HG03439 (cell line): ENCODE measurements at regions not wholly inside any gene's neighbourhood (a gene's known extent, or its start where the extent isn't known, plus 50 kb on each side); places are given as distances from the start of the nearest gene placed in this dataset.
"Not testable (repeated sequence)": the region's sequence is repeated elsewhere in the genome, so short reads cannot be mapped to it uniquely, and the experiment has no call there.

Experiments used
- ATAC-seq: cut with Tn5 transposase; IDR thresholded peaks from one replicate; pipeline ENCODE4 v1.9.1; 2021; ENCODE audit warnings: mild to moderate bottlenecking, moderate library complexity; ENCODE audit not compliant: unreplicated experiment

DNA sequence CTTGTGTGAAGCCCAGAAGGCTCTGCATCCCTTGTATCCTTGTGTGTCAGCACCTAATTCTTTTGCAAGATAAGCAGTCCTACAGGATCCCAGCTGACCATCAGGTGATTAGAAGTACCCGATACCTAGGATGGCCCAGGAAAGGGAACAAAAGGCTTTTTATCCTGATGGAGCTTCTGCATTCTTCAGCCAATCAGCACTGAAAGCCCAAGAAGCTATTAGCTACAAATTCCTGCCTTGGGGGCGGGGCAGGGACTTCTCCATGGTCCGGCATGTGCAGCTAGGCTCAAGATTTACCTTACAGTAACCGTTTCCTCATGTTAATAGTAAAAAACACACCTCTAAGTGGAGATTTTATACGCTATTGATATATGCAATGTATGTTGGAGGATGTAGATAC, 264.6 kb upstream of the THUMPD2 start:
- no peak for ATAC-seq

DNA sequence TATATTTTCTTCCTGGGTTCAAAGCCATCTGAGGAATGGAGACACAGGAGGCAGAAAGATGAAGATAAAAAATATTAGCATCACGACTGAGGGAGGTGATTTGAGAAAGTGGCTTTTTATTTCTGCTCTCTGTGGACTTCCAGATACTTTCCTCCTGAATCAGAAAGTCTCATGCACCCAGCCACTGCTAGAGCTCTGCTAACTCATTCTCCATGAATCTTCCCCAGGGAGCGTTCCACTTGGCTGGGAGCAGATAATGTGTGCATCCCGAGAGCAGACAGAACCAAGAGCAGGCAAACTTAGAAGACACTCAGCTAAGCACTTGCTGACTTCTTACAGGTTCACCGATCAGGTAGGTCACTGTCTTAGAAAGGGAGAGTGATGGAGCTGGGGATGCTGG, 264.1 kb upstream of the THUMPD2 start:
- ATAC-seq, result no peak

DNA sequence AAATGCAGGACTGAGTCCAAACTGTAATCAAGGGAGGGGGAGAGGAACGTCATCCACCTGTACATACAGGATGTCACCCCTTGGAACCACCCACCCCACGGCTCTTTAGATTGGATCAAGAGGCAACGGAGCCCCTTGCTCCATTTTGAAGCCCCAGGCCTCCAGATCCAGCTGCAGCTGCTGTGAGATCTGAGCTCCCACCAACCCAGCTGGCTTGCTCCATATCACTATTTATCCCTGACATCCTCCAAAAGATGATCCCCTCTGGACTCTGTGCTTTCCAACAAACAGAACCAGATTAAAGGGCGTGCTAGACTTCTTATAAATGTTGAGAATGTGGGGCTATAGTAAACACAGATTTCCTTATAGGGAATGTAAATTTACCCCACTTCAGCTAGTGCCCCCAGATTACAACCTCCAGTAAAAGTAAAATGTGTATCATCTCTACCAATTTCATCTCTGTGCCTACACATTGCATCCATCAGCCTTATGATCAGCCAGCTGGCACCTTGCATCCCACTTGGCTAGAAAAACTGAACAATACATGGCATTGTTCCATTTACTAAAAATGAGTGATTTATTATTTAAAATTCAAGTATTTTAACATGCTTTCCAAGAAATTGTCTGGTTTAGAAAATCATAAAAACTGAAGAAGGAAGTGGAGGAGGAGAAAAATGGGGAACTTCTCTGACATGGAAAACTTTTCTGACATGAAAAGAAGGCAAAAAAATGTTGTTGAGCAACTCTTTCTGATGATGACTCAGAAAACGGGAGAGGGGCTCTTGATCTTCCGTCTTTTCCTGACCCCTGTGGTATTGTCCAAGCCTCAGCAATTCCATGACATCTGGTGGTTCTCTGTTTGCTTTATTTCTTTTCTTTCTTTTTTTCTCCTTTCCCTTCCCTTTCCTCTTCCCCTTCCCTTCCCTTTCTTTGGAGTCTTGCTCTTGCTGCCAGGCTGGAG, 262.6 kb upstream of the THUMPD2 start:
- ATAC-seq, result no peak

- ATAC-seq, result no peak
These were observed 260.5 kb upstream of the THUMPD2 start for GRCh38 chr2:40039549-40039948.

- ATAC-seq, result no peak
These were observed 259.6 kb upstream of the THUMPD2 start for GRCh38 chr2:40038646-40039045.

DNA sequence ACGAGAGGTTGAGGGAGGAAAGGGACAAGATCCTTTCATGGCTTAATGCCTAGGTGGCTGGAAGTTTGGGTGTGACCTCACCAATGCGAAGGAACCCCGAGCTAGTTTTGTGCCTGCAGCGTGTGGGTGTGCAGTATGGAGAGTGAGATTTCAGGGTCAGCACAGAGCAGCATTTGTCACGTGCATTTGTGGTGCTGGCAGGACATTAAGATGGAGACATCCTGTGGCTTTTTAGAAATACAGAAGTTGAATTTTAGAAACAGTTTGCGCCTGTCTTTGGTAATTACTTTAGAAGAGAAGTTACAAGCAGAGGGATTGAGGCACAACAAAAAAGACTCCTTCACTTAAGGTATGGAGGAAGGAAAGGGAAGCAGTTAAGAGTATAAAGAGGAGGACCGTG, 258.2 kb upstream of the THUMPD2 start:
- no peak for ATAC-seq

DNA sequence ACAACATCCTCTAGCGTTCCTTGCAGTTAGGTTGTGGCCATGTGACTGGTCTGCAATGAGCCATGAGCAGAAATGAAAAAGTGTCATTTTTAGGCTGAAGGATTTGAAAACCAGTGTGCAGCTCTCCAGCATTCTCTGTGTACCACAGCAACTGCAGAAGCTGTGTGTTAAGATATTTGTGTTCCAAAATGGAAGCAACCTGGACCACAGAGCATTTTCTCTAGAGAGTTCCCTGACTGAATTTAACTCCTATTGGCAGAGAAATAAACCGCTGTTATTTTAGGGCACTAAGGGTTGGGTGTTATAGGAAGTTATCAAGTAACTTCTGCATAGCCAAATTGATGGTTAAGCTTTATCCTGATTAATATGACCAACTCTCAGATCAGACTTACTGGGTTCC, 257.2 kb upstream of the THUMPD2 start:
- ATAC-seq, result no peak

- ATAC-seq, result no peak
These were observed 255.7 kb upstream of the THUMPD2 start for GRCh38 chr2:40034801-40035200.

GRCh38 chr2:40034198-40034597, 255.1 kb upstream of the THUMPD2 start:
- no peak for ATAC-seq

DNA sequence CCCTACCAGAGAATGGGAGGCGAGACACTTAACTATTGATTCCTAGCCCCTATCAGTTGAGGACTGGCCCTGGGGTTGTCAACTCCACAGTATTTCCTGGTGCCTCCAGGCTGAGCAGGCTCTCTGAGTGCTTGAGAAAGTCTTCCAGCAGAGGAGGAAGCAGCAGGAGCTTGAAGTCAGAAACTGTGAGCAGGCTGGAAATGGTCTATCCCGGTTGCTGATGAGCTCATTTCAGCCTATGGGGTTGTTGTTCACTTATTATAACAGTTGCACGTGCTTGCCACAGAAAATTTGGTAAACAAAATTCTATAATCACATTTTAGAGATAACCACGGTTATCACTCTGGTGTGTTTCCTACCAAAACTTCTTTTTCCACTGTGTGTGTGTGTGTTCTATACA, 254.7 kb upstream of the THUMPD2 start:
- ATAC-seq, result no peak

DNA sequence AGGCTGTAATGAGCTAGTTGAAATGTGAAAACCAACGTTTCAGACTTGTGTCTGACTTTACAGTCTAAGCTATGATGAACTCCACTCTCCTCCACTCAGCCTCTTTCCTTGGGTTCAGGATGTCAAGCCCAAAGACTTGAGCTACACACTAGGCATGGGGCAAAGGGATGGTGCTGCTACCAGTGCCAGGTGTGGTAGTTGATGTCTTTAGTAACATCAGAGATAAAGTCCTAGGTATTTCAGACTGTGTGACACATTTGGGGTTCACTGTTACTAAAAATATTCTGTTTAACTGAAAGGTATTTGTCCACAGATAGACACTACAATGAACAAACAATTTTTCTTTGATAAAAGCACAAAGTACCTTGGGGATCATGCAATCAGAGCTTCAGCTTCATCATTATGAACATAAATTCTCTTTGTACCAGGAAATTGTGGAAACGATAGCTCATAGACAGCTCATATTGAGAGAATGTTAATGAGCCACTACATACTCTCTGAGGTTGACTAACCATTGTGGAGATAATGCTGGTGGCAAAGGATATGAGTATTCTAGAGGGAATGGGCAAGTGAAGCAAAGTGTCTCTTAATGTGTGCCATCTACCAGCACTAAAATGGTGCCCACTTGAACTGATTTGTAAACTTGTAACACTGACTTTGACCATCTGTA, 253.7 kb upstream of the THUMPD2 start:
- ATAC-seq, result no peak

DNA sequence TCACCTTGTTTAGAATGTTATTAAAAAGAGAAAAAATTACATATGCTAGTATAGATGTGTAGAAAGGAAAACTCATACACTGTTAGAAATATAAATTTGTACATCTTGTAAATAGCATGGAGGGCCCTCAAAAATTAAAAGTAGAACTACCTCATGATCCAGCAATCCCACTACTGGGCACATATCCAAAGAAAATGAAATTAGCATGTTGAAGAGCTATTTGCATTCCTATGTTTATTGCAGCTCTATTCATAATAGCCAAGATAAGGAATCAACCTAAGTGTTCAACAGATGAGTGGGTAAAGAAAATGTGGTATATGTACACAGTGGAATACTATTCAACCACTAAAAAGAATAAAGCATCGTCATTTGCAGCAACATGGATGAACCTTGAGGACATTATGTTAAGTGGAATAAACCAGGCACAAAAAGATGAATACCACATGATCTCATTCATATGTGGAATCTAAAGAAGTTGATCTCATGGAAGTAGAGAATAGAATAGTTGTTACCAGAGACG, 251.5 kb upstream of the THUMPD2 start:
- ATAC-seq, result no peak

DNA sequence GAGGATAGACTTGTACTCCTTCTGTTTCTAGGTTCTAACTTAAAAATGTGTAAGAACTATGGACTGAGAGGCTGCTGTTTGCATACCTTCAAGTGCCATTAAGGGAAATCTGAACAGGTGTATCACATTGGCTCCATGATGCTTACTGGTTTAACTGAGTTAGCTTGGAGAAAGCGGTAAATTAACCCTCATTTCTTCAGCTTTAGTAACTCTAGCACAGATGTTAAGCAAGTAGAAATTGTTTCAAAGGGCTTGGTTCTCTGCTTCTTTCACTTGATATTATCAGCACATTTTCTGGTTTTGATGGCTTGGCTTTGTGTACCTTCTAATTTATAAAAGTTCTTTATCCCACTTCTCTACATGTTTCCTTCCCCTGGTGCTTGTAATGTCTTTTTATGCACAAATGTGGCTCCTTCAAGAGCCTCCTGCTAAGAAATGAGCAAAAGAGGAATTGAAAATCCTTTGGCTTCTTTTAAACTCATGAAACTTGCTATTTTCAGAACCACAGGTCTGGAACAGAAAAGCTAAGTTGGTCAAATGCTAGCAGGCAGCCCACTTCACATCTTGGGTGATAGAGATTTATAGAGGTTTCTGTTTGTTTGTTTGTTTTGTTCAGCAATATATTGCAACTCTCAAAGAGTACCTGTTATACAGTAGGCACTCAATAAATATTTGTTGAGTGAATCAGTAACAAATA, 249.9 kb upstream of the THUMPD2 start:
- ATAC-seq, result no peak

DNA sequence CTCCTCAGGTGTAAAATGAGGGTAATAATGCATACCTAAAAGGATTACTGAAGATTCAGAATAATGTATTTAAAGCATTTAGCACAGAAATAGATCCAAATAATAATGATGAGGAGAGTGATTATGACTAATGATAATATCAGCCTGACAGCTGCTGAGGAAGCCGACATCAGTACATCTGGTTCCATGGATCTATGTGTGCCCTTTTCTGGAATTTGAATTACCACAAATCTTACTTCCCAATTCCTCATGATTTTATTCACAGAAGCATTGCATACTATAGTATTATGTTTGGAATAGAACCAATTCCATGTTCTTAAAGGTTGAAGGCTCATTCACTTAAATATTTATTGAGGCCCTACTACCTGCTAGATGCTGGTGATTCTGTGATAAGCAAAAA, 248.9 kb upstream of the THUMPD2 start:
- ATAC-seq, result no peak

GRCh38 chr2:40025276-40025675, 246.2 kb upstream of the THUMPD2 start:
- not testable (repeated sequence) for ATAC-seq

DNA sequence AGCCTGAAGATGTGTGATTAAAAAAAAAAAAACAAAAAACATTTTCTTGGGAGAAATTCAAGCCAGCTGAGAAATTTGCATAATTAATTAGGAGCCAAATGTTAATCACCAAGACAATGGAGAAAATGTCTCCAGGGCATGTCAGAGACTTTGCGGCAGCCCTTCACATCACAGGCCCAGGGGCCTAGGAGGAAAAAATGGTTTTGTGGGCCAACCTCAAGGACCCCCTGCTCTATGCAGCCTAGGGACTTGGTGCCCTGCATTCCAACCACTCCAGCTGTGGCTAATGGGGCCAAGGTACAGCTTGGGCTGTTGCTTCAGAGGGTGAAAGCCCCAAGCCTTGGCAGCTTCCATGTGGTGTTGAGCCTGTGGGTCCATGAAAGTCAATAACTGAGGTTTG, 241.9 kb upstream of the THUMPD2 start:
- no peak for ATAC-seq

GRCh38 chr2:40016151-40016885, 237.3 kb upstream of the THUMPD2 start:
- ATAC-seq, result no peak

DNA sequence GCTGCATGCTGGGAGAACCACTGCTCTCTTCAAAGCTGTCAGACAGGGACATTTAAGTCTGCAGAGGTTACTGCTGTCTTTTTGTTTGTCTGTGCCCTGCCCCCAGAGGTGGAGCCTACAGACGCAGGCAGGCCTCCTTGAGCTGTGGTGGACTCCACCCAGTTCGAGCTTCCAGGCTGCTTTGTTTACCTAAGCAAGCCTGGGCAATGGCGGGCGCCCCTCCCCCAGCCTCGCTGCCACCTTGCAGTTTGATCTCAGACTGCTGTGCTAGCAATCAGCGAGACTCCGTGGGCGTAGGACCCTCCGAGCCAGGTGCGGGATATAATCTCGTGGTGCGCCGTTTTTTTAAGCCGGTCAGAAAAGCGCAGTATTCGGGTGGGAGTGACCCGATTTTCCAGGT, 234.9 kb upstream of the THUMPD2 start:
- ATAC-seq, result not testable (repeated sequence)

- no peak for ATAC-seq
These were observed 225.3 kb upstream of the THUMPD2 start for GRCh38 chr2:40004336-40004735.

DNA sequence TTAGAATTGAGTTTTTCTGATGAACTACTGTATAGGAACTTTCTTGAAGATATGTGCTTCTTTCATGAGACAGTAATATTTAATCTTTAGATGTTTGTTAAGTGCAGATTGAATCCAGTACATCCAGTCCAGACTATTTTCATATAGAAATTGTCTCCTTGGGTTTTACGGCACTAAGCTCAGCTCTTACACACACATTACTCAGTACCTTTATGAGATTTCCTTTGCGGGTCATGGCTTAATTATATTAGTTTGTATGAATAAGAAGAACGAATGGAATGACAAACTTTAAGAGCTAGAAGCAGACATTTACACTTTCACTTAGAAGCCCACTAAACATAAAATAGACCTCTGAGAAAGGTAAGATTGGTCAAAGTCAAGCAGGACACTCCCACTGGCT, 223.3 kb upstream of the THUMPD2 start:
- ATAC-seq, result no peak

DNA sequence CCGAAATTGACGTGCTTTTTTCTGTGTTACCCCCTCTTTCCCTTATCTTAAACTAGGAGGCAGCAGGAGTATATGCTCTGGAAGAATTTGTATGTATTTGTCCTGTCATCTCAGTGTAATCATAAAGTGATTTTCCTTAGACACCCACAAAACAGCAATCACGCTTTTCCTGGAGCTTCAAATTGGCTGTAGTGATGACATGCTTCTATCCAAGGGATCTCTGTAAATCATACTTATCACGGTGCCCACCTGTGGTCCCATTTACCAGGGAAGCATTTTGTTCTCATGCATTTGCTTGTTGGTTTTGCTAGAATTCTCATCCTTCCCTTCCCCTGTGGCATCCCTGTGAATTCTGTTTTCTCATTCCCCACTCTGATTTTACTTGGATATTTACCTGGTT, 220.8 kb upstream of the THUMPD2 start:
- no peak for ATAC-seq
